ENCODE measurements at regions not wholly inside any gene's neighbourhood (a gene's known extent, or its start where the extent isn't known, plus 50 kb on each side); places are given as distances from the start of the nearest gene placed in this dataset.

DNA sequence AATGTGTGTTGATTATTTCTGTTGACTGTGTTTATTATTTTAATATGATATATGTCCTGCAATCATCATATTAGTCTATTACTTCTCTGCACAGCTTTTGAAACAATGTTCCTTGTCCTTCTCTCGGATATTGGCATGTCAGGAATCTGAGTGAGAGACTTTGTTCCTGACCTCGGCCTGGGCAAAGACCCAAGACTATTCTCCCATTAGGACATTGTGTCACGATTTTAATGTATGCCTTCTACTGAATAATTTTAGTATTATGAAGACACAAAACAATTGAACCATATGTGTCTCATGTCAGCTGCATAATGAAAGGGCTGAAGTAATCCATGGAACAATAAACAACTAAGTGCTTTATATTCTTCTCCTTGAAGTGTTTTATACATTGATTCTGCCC lies 580.8 kb upstream of the TENM3 start:
- TF ChIP-seq, protein P1, sequence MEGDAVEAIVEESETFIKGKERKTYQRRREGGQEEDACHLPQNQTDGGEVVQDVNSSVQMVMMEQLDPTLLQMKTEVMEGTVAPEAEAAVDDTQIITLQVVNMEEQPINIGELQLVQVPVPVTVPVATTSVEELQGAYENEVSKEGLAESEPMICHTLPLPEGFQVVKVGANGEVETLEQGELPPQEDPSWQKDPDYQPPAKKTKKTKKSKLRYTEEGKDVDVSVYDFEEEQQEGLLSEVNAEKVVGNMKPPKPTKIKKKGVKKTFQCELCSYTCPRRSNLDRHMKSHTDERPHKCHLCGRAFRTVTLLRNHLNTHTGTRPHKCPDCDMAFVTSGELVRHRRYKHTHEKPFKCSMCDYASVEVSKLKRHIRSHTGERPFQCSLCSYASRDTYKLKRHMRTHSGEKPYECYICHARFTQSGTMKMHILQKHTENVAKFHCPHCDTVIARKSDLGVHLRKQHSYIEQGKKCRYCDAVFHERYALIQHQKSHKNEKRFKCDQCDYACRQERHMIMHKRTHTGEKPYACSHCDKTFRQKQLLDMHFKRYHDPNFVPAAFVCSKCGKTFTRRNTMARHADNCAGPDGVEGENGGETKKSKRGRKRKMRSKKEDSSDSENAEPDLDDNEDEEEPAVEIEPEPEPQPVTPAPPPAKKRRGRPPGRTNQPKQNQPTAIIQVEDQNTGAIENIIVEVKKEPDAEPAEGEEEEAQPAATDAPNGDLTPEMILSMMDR (conservative IDR thresholded peaks at IDR 0.05): no peak
- no peak for TF ChIP-seq ZFX (IDR thresholded peaks at IDR 0.05)

All from C4-2B (cell line).